Prostate gland (tissue), 2 donors: ENCODE measurements at regions not wholly inside any gene's neighbourhood (a gene's known extent, or its start where the extent isn't known, plus 50 kb on each side); places are given as distances from the start of the nearest gene placed in this dataset.

Source experiments
- DNase-seq: peaks from one replicate; pipeline ENCODE4 v3.0.0-alpha.2; 2019; ENCODE audit warnings: low spot score
- H3K27ac ChIP-seq, 2 donors: fragments of 200-600 bp; sonication (generic); 2 replicates each; pipeline ENCODE4 v1.5.1; 2017 to 2019
- H3K27me3 ChIP-seq: fragments of 200-600 bp; sonication (generic); replicated peaks from 2 replicates; pipeline ENCODE4 v1.5.1; 2019; ENCODE audit not compliant: insufficient read depth
- H3K36me3 ChIP-seq, 2 donors: fragments of 200-600 bp; sonication (generic); 1 replicate in 1 of 2; 2 replicates in 1 of 2; pipeline versions ENCODE4 v1.5.1 to v1.8.1; 2017 to 2019
- H3K4me1 ChIP-seq: fragments of 200-600 bp; sonication (generic); replicated peaks from 2 replicates; pipeline ENCODE4 v1.5.1; 2019
- H3K4me3 ChIP-seq, 2 donors: fragments of 200-600 bp; sonication (generic); 2 replicates each; pipeline ENCODE4 v1.5.1; 2017 to 2019
- H3K9me3 ChIP-seq: fragments of 200-600 bp; sonication (generic); 2 replicates; pipeline ENCODE4 v1.5.1; 2017
- POLR2A ChIP-seq: fragments of 450-650 bp; IDR thresholded peaks from one replicate; pipeline ENCODE4 v1.6.1; 2016; ENCODE audit warnings: antibody characterized with exemption, mild to moderate bottlenecking
- POLR2AphosphoS5 ChIP-seq: sonication (generic); formaldehyde crosslinking; IDR thresholded peaks from one replicate; pipeline ENCODE4 v1.6.1; 2017; ENCODE audit warnings: antibody characterized with exemption
- WGBS: methylation state at CpG from one replicate; pipeline ENCODE4 v1.1.5; 2018; 5-methylcytosine and 5-hydroxymethylcytosine counted together
- intact Hi-C: fragments of 100-400 bp; cut with DNase I; formaldehyde crosslinking; loops from one replicate; pipeline ENCODE4 v1.14.2; 2022
- TF ChIP-seq, protein P1 (sequence below), 4 experiments: fragments of 200-600 bp in 2 of 4; fragments of 450-650 bp in 2 of 4; sonication (generic) in 2 of 4; IDR thresholded peaks; 1 replicate in 3 of 4; 2 replicates in 1 of 4; pipeline ENCODE4 v1.5.1; 2016 to 2019; ENCODE audit warnings: antibody characterized with exemption in 4 of 4, mild to moderate bottlenecking in 2 of 4, moderate library complexity in 2 of 4

DNA sequence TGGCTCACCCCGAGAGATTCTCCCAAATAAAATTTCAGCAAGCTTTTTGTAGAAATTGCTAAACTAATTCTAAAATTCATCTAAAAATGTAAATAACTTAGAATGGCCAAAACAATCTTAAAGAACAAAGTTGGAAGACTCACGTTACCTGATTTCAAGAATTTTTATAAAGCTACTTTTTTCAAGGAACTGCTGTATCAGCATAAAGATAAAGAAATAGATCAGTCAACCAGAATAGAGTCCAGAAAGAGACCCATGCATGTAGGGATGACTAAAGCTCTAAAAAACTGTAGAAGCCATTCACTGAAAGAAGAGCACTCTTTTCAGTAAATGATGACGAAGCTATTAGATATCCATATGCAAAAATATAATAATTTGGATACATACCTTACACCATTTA lies 652.1 kb downstream of the TBC1D32 start:
- Histone ChIP-seq H3K27ac (no peak overlapping the region), H3K36me3 (no peaks in the 10 kb centered on the region), H3K27me3 (no peaks in the 10 kb centered on the region), H3K4me1 (no peaks in the 10 kb centered on the region), H3K9me3 (no peaks in the 10 kb centered on the region), H3K4me3 (no peak overlapping the region)
- 82% methylated on average over 3 of the region's 3 CpGs for WGBS
- no peak for DNase-seq
- intact Hi-C loops = no loop called here
- TF ChIP-seq POLR2AphosphoS5 (no peak), POLR2A (no peak)
- TF ChIP-seq, protein P1, sequence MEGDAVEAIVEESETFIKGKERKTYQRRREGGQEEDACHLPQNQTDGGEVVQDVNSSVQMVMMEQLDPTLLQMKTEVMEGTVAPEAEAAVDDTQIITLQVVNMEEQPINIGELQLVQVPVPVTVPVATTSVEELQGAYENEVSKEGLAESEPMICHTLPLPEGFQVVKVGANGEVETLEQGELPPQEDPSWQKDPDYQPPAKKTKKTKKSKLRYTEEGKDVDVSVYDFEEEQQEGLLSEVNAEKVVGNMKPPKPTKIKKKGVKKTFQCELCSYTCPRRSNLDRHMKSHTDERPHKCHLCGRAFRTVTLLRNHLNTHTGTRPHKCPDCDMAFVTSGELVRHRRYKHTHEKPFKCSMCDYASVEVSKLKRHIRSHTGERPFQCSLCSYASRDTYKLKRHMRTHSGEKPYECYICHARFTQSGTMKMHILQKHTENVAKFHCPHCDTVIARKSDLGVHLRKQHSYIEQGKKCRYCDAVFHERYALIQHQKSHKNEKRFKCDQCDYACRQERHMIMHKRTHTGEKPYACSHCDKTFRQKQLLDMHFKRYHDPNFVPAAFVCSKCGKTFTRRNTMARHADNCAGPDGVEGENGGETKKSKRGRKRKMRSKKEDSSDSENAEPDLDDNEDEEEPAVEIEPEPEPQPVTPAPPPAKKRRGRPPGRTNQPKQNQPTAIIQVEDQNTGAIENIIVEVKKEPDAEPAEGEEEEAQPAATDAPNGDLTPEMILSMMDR (IDR thresholded peaks at IDR 0.05) = no peak

DNA sequence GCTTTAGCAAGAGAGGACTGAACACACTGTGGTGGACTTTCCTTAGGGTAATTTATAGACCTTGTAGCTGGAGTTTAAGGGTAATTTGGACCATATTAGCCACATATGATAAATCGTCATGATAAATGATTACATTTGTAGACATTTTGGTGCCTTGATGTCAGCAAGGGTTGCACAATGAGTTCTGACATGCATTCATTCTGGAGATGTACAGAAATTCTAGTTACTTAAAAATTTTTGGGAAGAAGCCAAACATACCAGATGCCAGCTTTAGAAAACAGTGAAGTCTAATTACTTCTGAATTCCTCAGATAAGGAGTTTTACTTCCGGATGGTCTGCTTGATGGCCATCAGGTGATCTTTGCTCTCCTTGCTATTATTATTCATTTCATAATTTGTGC lies 653.1 kb downstream of the TBC1D32 start:
- no peak overlapping the region for H3K27ac ChIP-seq
- no peak for DNase-seq
- H3K9me3 ChIP-seq = no peaks in the 10 kb centered on the region
- no peak for TF ChIP-seq POLR2AphosphoS5
- TF ChIP-seq, protein P1 (IDR thresholded peaks at IDR 0.05) = no peak
- no peak for TF ChIP-seq POLR2A
- intact Hi-C loops = no loop called here
- H3K27me3 ChIP-seq = no peaks in the 10 kb centered on the region
- H3K4me3 ChIP-seq = no peak overlapping the region
- no peaks in the 10 kb centered on the region for H3K36me3 ChIP-seq
- WGBS = 34% methylated on average over 2 of the region's 2 CpGs
- no peaks in the 10 kb centered on the region for H3K4me1 ChIP-seq

DNA sequence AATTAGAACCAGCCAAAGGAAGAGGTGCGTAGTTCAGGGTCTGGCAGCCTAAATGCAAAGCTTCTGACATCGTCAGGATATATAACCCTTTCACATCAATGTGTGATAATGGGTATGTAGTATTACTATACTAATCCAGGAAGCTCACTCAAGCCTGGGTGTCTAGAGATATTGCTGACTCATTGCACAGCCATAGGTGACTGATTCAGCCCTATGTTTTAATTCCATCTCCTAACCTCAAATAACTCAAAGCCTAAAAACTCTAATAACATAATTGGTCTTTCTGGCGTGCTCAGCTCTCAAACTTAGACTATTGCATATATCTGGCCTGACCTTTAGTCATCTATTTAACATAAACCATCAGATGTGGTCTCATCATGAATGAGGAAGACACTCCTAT lies 658.4 kb downstream of the TBC1D32 start:
- intact Hi-C loops = no loop called here

DNA sequence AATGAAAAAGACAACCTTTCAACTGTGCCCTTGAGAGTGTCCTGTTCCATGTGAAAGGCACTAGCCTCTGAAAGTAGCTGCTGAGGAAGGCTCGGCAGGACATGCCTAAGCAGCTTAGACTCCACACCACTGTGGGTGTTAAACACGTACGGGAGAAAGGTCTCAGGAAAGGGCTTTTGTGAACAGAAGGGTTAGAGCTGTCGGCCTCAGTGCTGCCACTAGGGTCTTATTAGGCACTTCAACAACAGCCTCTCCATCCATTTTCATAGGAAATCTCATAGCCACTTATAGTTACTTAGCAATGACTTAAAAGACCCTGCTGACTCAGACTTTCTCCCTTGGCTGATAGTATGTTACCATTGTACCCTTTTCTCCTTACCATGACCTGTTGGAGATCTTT lies 662.8 kb downstream of the TBC1D32 start:
- intact Hi-C loops = no loop called here
- Histone ChIP-seq H3K27ac (no peak overlapping the region), H3K36me3 (no peaks in the 10 kb centered on the region), H3K27me3 (no peaks in the 10 kb centered on the region), H3K4me3 (no peak overlapping the region), H3K4me1 (no peaks in the 10 kb centered on the region), H3K9me3 (no peaks in the 10 kb centered on the region)
- WGBS = 33% methylated on average over 4 of the region's 4 CpGs
- TF ChIP-seq, protein P1 (IDR thresholded peaks at IDR 0.05) = no peak
- TF ChIP-seq POLR2AphosphoS5 (no peak), POLR2A (no peak)
- no peak for DNase-seq

More for the DNA sequence above, 658.4 kb downstream of the TBC1D32 start:
- 83% methylated on average over 3 of the region's 3 CpGs for WGBS
- no peaks in the 10 kb centered on the region for H3K27me3 ChIP-seq
- no peak overlapping the region for H3K27ac ChIP-seq
- H3K4me3 ChIP-seq = no peak overlapping the region
- no peaks in the 10 kb centered on the region for H3K36me3 ChIP-seq
- TF ChIP-seq, protein P1 (IDR thresholded peaks at IDR 0.05) = no peak
- no peak for TF ChIP-seq POLR2AphosphoS5
- no peak for TF ChIP-seq POLR2A
- no peak for DNase-seq
- H3K4me1 ChIP-seq = no peaks in the 10 kb centered on the region
- no peaks in the 10 kb centered on the region for H3K9me3 ChIP-seq

DNA sequence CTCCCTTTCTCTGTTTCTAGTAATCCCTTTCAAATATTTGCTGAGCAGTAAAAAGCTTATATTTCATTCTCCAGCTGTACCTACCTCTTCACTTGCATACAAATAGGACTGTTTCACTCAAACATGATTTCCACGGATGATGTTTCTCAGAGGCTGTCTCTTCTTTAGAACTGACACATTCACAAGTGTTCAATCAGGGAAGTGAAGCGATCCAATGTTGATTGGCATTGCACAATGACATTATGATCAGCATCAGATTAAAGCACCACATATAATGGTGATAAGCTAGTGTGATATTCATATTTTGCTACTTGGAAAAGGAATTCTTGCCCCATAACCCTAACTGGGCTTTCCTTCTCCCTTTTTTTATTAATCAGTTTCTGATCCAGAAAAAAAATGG lies 681.8 kb downstream of the TBC1D32 start:
- TF ChIP-seq POLR2A = no peak
- TF ChIP-seq, protein P1 (IDR thresholded peaks at IDR 0.05) = no peak
- no peak for TF ChIP-seq POLR2AphosphoS5
- Histone ChIP-seq H3K9me3 (no peaks in the 10 kb centered on the region), H3K4me3 (no peak overlapping the region), H3K27ac (no peak overlapping the region), H3K27me3 (no peaks in the 10 kb centered on the region), H3K4me1 (no peaks in the 10 kb centered on the region), H3K36me3 (no peaks in the 10 kb centered on the region)
- WGBS = 67% methylated on average over 2 of the region's 2 CpGs
- DNase-seq = no peak
- intact Hi-C loops = no loop called here
